ENCODE measurements at regions not wholly inside any gene's neighbourhood (a gene's known extent, or its start where the extent isn't known, plus 50 kb on each side); places are given as distances from the start of the nearest gene placed in this dataset.

DNA sequence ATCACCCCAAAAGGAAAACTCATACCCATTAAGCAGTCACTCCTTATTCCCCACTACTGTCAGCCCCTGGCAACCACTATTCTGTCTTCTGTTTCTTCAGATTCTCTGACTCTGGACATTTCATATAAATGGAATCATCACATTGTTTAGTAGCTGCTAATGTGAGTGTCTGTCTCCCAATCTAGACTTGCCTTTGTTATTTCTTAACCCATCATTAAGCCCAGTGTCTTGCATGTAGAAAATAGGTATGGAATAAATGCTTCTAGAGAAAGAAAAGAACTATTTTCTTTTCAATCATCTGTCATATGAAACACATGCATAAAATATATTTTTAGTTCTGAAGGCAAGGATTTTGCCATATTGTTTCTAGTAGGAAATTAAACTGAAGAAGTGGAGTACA, 610.0 kb downstream of the PLPP3 start (continued):
- TF ChIP-seq, protein P1, sequence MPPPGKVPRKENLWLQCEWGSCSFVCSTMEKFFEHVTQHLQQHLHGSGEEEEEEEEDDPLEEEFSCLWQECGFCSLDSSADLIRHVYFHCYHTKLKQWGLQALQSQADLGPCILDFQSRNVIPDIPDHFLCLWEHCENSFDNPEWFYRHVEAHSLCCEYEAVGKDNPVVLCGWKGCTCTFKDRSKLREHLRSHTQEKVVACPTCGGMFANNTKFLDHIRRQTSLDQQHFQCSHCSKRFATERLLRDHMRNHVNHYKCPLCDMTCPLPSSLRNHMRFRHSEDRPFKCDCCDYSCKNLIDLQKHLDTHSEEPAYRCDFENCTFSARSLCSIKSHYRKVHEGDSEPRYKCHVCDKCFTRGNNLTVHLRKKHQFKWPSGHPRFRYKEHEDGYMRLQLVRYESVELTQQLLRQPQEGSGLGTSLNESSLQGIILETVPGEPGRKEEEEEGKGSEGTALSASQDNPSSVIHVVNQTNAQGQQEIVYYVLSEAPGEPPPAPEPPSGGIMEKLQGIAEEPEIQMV (CRISPR knock-in tag; IDR thresholded peaks at IDR 0.05; ENCODE audit: low read depth) = no peak

DNA sequence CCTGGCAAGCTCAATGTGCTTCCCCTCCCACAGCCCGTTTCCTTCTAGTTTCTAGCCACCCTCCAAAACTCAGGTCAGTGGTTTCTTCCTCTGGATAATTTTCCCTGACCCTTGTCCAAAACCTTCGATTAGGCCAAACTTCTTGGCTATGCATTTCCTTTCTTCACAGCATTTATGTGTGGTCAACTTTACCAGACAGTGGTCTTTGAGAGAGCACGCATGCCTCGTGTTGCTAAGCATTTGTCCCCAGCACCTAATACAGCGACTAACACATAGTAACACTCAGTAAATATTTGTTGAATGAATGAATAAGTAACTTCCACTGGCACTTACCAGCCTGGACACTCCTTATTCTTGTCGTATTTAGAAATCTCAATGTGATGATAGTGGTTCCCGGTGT, 610.7 kb downstream of the PLPP3 start:
- Histone ChIP-seq H3K79me2 (ENCODE audit: insufficient read depth, low read length) (no peaks in the 10 kb centered on the region), H3K27me3 (ENCODE audit: control insufficient read depth in 1 of 2, insufficient read depth in 2 of 2, low read length in 2 of 2) (no peaks in the 10 kb centered on the region), H2AFZ (ENCODE audit: low read length) (no peak overlapping the region), H3K4me2 (ENCODE audit: low read depth, low read length) (no peak overlapping the region), H3K4me3 (replicated peaks in 1 of 3; ENCODE audit: insufficient read depth in 1 of 3, low read depth in 2 of 3, low read length in 3 of 3) (no peak overlapping the region), H3K9me3 (ENCODE audit: low read length) (no peaks in the 10 kb centered on the region), H4K20me1 (ENCODE audit: insufficient read depth, low read length) (no peaks in the 10 kb centered on the region), H3K36me3 (replicated peaks in 1 of 2; ENCODE audit: control insufficient read depth in 1 of 2, insufficient read depth in 2 of 2, low read length in 2 of 2) (no peaks in the 10 kb centered on the region), H3K4me1 (ENCODE audit: insufficient read depth, low read length) (no peaks in the 10 kb centered on the region), H3K27ac (ENCODE audit: extremely low read length, insufficient read depth, low read length) (no peak overlapping the region), H3K9ac (ENCODE audit: insufficient read depth, low read depth, low read length) (no peak overlapping the region)
- CTCF ChIA-PET (ENCODE audit: low intra/inter-chr PET ratio, low total read pairs) = no interaction called here
- 43% methylated on average over 7 of the region's 7 CpGs for WGBS (ENCODE audit: low lambda C conversion rate)
- BruUV-seq (replicated peaks) = no TSS peak
- DNase-seq (ENCODE audit: low spot score) (no peak), ATAC-seq (no peak), FAIRE-seq (no peak)
- in situ Hi-C loops (cut with HindIII; ENCODE audit: extremely low pct_ligation_motif_present, low pct_unique_long_range_greater_than_20kb) (no loop called here), intact Hi-C loops (cut with micrococcal nuclease; ENCODE audit: unreplicated experiment) (no loop called here)
- POLR2A ChIA-PET = no interaction called here
- TF ChIP-seq ZNF720 (CRISPR knock-in tag; IDR thresholded peaks at IDR 0.05) (no peak), ZBTB7A (CRISPR knock-in tag; IDR thresholded peaks at IDR 0.05) (no peak), EP300 (IDR thresholded peaks at IDR 0.05; ENCODE audit: low read depth in 2 of 2, low read length in 2 of 2) (no peak), EP300 (CRISPR knock-in tag; IDR thresholded peaks at IDR 0.05; ENCODE audit: borderline replicate concordance) (no peak), NFE2L2 (IDR thresholded peaks at IDR 0.05; ENCODE audit: low read length) (no peak), ZIK1 (CRISPR knock-in tag; IDR thresholded peaks at IDR 0.05; ENCODE audit: borderline replicate concordance, low read depth) (no peak), ZNF670 (CRISPR knock-in tag; IDR thresholded peaks at IDR 0.05; ENCODE audit: borderline replicate concordance) (no peak), ZSCAN25 (CRISPR knock-in tag; IDR thresholded peaks at IDR 0.05) (no peak), ZNF44 (CRISPR knock-in tag; IDR thresholded peaks at IDR 0.05) (no peak), DMAP1 (CRISPR knock-in tag; IDR thresholded peaks at IDR 0.05) (no peak), MED13 (CRISPR knock-in tag; IDR thresholded peaks at IDR 0.05) (no peak), ZNF616 (CRISPR knock-in tag; IDR thresholded peaks at IDR 0.05; ENCODE audit: low read depth) (no peak), KAT2B (IDR thresholded peaks at IDR 0.05; ENCODE audit: borderline replicate concordance, low read depth, low read length) (no peak), HNF4A (CRISPR knock-in tag; IDR thresholded peaks at IDR 0.05) (no peak)
- TF ChIP-seq, protein P2, sequence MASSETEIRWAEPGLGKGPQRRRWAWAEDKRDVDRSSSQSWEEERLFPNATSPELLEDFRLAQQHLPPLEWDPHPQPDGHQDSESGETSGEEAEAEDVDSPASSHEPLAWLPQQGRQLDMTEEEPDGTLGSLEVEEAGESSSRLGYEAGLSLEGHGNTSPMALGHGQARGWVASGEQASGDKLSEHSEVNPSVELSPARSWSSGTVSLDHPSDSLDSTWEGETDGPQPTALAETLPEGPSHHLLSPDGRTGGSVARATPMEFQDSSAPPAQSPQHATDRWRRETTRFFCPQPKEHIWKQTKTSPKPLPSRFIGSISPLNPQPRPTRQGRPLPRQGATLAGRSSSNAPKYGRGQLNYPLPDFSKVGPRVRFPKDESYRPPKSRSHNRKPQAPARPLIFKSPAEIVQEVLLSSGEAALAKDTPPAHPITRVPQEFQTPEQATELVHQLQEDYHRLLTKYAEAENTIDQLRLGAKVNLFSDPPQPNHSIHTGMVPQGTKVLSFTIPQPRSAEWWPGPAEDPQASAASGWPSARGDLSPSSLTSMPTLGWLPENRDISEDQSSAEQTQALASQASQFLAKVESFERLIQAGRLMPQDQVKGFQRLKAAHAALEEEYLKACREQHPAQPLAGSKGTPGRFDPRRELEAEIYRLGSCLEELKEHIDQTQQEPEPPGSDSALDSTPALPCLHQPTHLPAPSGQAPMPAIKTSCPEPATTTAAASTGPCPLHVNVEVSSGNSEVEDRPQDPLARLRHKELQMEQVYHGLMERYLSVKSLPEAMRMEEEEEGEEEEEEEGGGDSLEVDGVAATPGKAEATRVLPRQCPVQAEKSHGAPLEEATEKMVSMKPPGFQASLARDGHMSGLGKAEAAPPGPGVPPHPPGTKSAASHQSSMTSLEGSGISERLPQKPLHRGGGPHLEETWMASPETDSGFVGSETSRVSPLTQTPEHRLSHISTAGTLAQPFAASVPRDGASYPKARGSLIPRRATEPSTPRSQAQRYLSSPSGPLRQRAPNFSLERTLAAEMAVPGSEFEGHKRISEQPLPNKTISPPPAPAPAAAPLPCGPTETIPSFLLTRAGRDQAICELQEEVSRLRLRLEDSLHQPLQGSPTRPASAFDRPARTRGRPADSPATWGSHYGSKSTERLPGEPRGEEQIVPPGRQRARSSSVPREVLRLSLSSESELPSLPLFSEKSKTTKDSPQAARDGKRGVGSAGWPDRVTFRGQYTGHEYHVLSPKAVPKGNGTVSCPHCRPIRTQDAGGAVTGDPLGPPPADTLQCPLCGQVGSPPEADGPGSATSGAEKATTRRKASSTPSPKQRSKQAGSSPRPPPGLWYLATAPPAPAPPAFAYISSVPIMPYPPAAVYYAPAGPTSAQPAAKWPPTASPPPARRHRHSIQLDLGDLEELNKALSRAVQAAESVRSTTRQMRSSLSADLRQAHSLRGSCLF (CRISPR knock-in tag; IDR thresholded peaks at IDR 0.05; ENCODE audit: borderline replicate concordance) = no peak
- TF ChIP-seq, protein P3, sequence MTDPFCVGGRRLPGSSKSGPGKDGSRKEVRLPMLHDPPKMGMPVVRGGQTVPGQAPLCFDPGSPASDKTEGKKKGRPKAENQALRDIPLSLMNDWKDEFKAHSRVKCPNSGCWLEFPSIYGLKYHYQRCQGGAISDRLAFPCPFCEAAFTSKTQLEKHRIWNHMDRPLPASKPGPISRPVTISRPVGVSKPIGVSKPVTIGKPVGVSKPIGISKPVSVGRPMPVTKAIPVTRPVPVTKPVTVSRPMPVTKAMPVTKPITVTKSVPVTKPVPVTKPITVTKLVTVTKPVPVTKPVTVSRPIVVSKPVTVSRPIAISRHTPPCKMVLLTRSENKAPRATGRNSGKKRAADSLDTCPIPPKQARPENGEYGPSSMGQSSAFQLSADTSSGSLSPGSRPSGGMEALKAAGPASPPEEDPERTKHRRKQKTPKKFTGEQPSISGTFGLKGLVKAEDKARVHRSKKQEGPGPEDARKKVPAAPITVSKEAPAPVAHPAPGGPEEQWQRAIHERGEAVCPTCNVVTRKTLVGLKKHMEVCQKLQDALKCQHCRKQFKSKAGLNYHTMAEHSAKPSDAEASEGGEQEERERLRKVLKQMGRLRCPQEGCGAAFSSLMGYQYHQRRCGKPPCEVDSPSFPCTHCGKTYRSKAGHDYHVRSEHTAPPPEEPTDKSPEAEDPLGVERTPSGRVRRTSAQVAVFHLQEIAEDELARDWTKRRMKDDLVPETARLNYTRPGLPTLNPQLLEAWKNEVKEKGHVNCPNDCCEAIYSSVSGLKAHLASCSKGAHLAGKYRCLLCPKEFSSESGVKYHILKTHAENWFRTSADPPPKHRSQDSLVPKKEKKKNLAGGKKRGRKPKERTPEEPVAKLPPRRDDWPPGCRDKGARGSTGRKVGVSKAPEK (CRISPR knock-in tag; IDR thresholded peaks at IDR 0.05; ENCODE audit: borderline replicate concordance) = no peak
